Adrenal gland (tissue), 9 donors: ENCODE measurements at regions not wholly inside any gene's neighbourhood (a gene's known extent, or its start where the extent isn't known, plus 50 kb on each side); places are given as distances from the start of the nearest gene placed in this dataset.
"Not testable (repeated sequence)": the region's sequence is repeated elsewhere in the genome, so short reads cannot be mapped to it uniquely, and the experiment has no call there.

Source experiments
- DNase-seq, 7 donors: peaks; one replicate each; pipeline ENCODE4 v3.0.0-alpha.2; 2019 to 2020
- H3K27ac ChIP-seq, 5 donors: fragments of 200-600 bp; sonication (generic) in 4 of 5; 1 replicate in 3 of 5; 2 replicates in 2 of 5; pipeline versions ENCODE4 v1.5.1 to v1.8.0; 2016 to 2020; ENCODE audit warnings: mild to moderate bottlenecking in 1 of 5
- H3K27me3 ChIP-seq: fragments of 200-600 bp; 2 replicates; pipeline ENCODE4 v1.8.0; 2021
- H3K36me3 ChIP-seq, 2 donors: fragments of 200-600 bp; replicated peaks in 1 of 2; 1 replicate in 1 of 2; 2 replicates in 1 of 2; pipeline versions ENCODE4 v1.5.1 to v1.8.0; 2018 to 2022
- H3K4me1 ChIP-seq, 2 donors: fragments of 200-600 bp; replicated peaks in 1 of 2; 1 replicate in 1 of 2; 2 replicates in 1 of 2; pipeline versions ENCODE4 v1.5.1 to v1.8.0; 2018 to 2021
- H3K4me3 ChIP-seq, 4 donors: fragments of 200-600 bp; sonication (generic) in 3 of 4; one replicate each; pipeline ENCODE4 v1.5.1; 2016 to 2018
- H3K9me3 ChIP-seq, 3 donors: fragments of 200-600 bp; sonication (generic) in 1 of 3; replicated peaks in 1 of 3; 1 replicate in 2 of 3; 2 replicates in 1 of 3; pipeline versions ENCODE4 v1.5.1 to v1.8.0; 2016 to 2021
- WGBS, 4 donors: extraction: QIAGEN DNeasy Blood & Tissue Kit in 2 of 4; methylation state at CpG; one replicate each; pipeline versions ENCODE4 v1.1.5 to v1.1.7; 2013 to 2017; 5-methylcytosine and 5-hydroxymethylcytosine counted together
- intact Hi-C, 2 donors: fragments of 100-400 bp; cut with DNase I; formaldehyde crosslinking; loops; one replicate each; pipeline versions ENCODE4 v1.14.1 to v1.15.0; 2022 to 2023
- donor health status: healthy with polysubstance abuse.
- donor health status: Bipolar disorder and iron deficiency.
- donor health status: DM: yes; HTN: yes; CAD: no.
- donor health status: DM: no; HTN: no; CAD: no.
- donor health status: DM: no; HTN: no; CAD: no.

DNA sequence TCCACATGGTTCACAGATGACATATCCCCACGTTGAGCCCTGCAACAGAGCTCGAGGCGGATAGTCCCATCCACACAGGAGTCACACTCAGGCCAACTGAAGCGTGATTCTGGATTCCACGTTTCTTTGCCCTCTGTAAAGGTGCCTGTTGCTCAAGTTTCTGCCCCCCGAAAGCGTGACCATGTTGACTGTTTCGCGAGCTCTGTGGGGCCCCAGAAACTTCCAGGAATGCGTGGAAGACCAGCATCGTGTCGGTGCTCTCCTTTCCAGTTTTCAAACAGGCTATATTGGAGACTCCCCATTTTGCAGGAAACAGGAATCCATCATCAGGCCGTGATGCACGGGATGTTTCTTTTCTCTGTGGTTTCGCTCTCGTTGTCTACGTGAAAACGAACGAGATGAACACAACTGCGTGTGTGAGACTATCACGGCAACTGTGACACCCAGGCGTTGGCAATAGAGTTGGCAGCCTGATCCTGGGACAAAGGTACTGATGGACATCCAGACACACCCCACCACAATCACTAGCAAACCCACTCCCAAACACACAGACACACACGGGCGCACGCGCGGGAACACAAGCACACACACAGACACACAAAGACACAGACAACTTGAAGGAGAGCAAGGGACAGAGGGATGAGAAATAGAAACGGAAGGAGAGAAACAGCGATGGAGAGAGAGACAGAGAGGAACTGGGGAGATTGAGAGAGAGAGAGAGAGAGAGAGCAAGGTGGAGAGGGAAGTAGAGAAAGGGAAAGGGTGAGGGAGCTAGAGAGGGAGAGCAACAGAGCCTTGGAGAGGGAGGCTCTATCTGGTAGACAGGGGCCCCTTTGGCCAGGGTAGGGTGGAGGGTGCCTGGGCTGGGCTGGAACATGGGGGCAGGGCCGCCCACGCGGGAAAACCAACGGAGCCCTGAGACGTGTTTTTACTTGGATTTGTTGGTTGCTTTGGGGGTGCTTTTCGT is 1609.3 kb downstream of the SPATA31A7 start:
- WGBS, 4 donors, result 11 to 19% (median 16%) methylated on average over 35 of the region's 35 CpGs
- H3K27me3 ChIP-seq, result peaks cover 38% of the 10 kb centered on the region
- peak overlapping the region in 1 of 4 donors; percentile 51 for H3K4me3 ChIP-seq
- H3K4me1 ChIP-seq, result peaks cover 0 to 17% of the 10 kb centered on the region in 2 donors
- H3K27ac ChIP-seq, result peak overlapping the region in 2 of 5 donors; percentile 55 to 62
- H3K36me3 ChIP-seq, H3K9me3 ChIP-seq, intact Hi-C loops: not testable (repeated sequence)
- peak in 3 of 7 donors; percentile 13 to 83 (median 42) for DNase-seq

DNA sequence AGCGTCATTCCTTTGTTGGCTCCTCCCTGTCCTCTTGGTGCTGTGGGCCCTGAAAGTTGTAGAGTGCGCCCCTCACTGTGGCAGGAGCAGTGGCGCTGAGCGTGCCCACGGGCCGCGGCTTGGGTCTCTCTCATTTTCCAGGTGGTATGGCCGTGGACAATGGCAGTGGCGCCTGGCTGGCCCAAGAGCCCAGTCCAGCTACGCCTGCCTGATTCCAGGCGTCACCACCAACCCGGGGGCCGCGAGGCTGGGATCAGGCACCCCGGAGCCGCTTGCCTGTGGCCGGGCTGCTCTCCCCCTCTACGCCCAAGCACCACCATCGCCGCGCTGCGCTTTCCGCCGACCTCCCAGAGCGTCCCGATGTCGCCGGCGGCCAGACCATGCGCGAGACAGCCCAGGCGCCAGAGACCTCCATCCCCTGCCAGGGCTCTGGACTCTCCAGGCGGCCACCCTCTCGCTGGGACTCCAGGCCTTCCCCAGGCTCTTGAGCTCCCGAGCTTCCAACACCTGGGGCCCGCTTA is 1610.1 kb downstream of the SPATA31A7 start:
- intact Hi-C loops, H3K9me3 ChIP-seq, H3K36me3 ChIP-seq: not testable (repeated sequence)
- peak in 3 of 7 donors; percentile 23 to 74 (median 51) for DNase-seq
- WGBS, 4 donors, result 9 to 32% (median 20%) methylated on average over 18 to 36 of the region's 36 CpGs
- Histone ChIP-seq H3K4me1 (peaks cover 0 to 17% of the 10 kb centered on the region in 2 donors), H3K27me3 (peaks cover 40% of the 10 kb centered on the region), H3K27ac (peak overlapping the region in 2 of 5 donors; percentile 55 to 62), H3K4me3 (peak overlapping the region in 1 of 4 donors; percentile 51)

DNA sequence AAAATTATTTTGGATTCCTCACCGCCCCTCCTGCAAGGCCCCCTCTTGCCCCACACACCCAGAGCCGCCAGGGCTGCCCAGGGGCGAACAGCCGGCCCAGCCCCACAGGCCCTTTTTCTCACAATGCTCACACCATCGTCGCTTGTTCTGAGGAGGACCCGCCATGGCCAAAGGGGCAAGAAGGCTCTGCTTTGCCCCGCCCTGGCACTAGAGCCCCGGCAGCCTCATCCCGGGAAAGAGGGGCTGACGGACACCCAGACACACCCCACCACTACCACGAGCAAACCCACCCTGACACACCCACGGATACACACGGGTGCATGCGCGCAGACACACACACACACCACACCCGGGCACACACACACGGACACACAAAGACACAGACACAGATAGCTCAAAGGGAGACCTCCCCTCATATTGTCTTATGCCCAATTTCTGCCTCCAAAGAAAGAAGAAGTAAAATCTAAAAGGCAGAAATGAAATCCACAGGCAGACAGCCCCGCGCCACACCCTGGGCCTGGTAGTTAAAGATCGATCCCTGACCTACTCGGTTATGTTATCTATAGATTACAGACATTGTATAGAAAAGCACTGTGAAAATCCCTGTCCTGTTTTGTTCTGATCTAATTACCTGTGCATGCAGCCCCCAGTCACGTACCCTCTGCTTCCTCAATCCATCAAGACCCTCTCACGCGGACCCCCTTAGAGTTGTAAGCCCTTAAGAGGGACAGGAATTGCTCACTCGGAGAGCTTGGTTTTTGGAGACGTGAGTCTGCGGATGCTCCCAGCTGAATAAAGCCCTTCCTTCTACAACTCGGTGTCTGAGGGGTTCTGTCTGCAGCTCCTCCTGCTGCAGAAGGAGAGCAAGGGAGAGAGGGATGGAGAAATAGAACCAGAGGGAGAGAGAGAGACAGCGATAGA is 1610.9 kb downstream of the SPATA31A7 start:
- Histone ChIP-seq H3K4me3 (peak overlapping the region in 2 of 4 donors; percentile 14 to 51), H3K27me3 (peaks cover 45% of the 10 kb centered on the region), H3K4me1 (peaks cover 0 to 17% of the 10 kb centered on the region in 2 donors), H3K27ac (peak overlapping the region in 3 of 5 donors; percentile 6 to 62 (median 55))
- peak in 3 of 7 donors; percentile 17 to 75 (median 29) for DNase-seq
- intact Hi-C loops, H3K36me3 ChIP-seq, H3K9me3 ChIP-seq: not testable (repeated sequence)
- WGBS, 4 donors, result 27 to 31% (median 28%) methylated on average over 28 to 30 of the region's 30 CpGs

DNA sequence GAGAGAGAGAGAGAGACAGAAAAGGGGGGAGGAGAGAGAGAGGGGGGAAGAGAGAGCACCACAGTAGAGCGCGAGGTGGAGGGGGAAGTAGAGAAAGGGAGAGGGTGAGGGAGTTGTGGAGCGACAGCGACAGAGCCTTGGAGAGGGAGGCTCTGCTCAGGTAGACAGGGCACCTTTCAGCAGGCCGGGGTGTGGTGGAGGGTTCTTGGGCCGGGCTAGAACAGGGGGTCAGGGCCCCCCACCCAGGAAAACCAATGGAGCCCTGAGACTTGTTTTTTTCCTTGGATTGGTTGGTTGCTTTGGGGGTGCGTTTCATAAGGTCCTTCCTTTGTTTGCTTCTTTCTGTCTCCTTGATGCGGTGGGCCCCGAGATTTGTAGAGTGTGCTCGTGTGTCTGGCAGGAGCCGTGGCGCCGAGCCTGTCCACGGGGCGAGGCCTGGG is 1611.6 kb downstream of the SPATA31A7 start:
- peaks cover 48% of the 10 kb centered on the region for H3K27me3 ChIP-seq
- DNase-seq, result peak in 3 of 7 donors; percentile 20 to 66 (median 26)
- H3K9me3 ChIP-seq, H3K36me3 ChIP-seq, intact Hi-C loops: not testable (repeated sequence)
- H3K27ac ChIP-seq, result peak overlapping the region in 2 of 5 donors; percentile 6 to 53
- peaks cover 0 to 17% of the 10 kb centered on the region in 2 donors for H3K4me1 ChIP-seq
- WGBS, 4 donors, result 28 to 36% (median 35%) methylated on average over 15 of the region's 15 CpGs
- peak overlapping the region in 2 of 4 donors; percentile 20 to 51 for H3K4me3 ChIP-seq

DNA sequence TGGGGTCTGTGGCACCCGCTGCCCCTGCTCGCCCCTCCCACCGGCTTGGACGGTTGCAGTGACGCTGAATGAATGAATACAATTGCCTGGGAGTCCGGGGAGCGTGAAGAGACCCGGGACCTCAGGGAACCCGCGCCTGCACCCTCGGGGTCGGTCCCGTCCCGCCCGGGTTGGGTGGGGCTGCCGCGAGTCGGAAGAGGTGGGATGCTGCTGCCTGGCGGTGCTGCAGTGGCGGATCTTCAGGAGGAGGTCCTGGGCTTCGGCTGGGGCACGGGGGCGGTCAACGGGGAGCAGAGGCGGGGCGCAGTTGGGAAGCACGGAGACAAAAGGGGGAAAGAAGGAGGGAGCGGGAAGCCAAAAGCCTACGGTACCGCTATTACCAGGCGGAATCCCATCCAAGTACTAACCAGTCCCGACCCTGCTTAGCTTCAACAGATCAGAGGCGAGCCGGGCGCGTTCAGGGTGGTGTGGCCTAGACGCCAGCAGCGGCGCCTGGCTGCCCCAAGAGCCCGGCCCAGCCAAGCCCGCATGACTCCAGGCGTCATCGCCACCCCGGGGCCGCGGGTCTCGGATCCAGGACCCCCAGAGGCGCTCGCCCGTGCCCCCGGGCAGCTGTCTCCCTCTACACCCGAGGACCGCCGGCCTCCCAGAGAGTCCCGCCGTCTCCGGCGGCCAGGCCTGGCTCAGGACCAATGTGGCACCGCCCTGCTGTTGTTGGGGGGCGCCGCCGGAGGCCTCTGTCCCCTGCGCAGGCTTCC is 1612.3 kb downstream of the SPATA31A7 start:
- H3K9me3 ChIP-seq, intact Hi-C loops, H3K36me3 ChIP-seq: not testable (repeated sequence)
- peak overlapping the region in 2 of 4 donors; percentile 20 to 51 for H3K4me3 ChIP-seq
- 4 to 7% (median 5%) methylated on average over 58 to 63 of the region's 63 CpGs for WGBS, 4 donors
- H3K27me3 ChIP-seq, result peaks cover 48% of the 10 kb centered on the region
- DNase-seq, result peak; percentile 56 to 91 (median 67)
- peak overlapping the region in 3 of 5 donors; percentile 53 to 80 (median 76) for H3K27ac ChIP-seq
- peaks cover 0 to 17% of the 10 kb centered on the region in 2 donors for H3K4me1 ChIP-seq

DNA sequence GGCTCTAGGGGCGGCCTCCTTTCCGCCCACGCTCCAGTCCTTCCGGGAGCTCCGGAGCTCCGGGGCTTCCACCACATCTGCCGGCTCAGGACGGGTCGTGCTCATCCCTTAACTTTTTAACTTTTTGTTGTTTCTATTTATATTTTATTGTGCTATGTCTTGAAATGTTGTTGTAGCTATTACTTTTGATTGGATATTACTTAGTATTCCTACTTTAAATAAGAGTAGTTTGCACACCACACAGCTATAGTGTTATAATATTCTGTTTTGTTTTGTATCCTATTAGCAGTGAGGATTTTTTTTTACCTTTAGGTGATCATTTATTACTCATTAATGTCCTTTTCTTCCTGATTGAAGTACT is 1612.9 kb downstream of the SPATA31A7 start:
- H3K9me3 ChIP-seq, H3K36me3 ChIP-seq, DNase-seq, intact Hi-C loops: not testable (repeated sequence)
- 9 to 20% (median 12%) methylated on average over 9 of the region's 9 CpGs for WGBS, 4 donors
- H3K4me1 ChIP-seq, result peaks cover 0 to 17% of the 10 kb centered on the region in 2 donors
- H3K27me3 ChIP-seq, result peaks cover 48% of the 10 kb centered on the region
- peak overlapping the region in 3 of 5 donors; percentile 53 to 80 (median 76) for H3K27ac ChIP-seq
- peak overlapping the region in 2 of 4 donors; percentile 20 to 51 for H3K4me3 ChIP-seq

DNA sequence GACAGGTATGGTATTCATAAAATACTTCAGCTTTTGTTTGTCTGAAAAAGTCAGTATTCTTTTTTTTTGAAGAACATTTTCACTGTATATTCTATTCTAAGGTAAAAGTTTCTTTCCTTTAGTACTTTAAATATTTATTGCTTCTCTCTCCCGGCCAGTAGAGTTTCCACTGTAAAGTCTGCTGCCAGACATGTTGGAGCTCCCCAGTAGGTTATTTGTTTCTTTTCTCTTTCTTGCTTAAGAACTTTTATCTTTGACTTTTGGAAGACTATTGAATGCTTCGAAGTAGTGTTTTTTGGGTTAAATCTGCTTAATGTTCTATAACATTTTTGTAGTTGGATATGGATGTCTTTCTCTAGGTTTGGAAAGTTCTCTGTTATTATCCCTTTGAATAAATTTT is 1613.3 kb downstream of the SPATA31A7 start:
- DNase-seq, H3K4me3 ChIP-seq, intact Hi-C loops, H3K9me3 ChIP-seq, H3K36me3 ChIP-seq, H3K27ac ChIP-seq: not testable (repeated sequence)
- peaks cover 0 to 17% of the 10 kb centered on the region in 2 donors for H3K4me1 ChIP-seq
- peaks cover 48% of the 10 kb centered on the region for H3K27me3 ChIP-seq
- 46 to 62% (median 56%) methylated on average over 2 of the region's 2 CpGs for WGBS, 4 donors

DNA sequence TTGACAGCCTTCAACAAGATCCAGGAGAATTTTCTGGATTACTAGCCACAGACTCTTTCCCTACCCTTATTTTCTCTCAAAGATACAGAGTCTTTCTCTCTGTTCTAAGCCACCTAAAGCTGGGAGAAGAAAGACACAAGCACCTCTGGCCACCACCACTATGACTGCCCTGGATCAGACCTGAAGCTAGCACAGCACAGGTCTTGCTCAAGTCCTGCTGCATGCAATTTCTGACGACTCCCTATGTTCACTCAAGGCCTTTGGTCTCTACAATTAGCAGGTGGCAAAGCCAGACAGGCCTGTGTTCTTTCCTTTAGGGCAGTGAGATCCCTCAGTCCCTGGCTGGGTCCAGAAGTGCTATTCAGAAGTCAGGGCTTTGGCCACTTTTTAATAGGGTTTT is 1614.5 kb downstream of the SPATA31A7 start:
- 29 to 58% (median 30%) methylated on average over 1 of the region's 1 CpG for WGBS, 4 donors
- H3K4me3 ChIP-seq, intact Hi-C loops, H3K36me3 ChIP-seq, H3K27ac ChIP-seq, H3K9me3 ChIP-seq: not testable (repeated sequence)
- DNase-seq, result peak in 2 of 7 donors; percentile 15 to 59
- peaks cover 42% of the 10 kb centered on the region for H3K27me3 ChIP-seq
- H3K4me1 ChIP-seq, result peaks cover 0 to 11% of the 10 kb centered on the region in 2 donors

DNA sequence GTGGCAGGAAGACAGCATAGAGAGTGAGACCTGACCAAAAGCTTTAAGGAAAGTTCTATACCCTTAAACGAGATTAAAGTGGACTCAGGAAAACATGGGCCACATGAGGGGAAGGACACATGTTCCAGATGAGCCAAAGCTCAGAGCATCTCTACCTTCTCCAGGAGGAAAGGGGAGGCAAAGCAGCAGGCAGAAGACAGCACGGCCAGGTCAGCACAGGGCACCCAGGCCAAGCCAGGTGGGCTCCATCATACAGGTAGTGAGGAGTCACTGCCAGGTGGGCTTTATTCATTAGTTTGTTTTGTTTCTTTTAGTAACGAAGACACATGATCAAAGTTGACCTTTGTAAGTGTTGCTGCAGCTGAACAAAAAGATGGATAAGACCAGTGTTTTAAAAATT is 1617.6 kb downstream of the SPATA31A7 start:
- 33 to 45% (median 38%) methylated on average over 3 of the region's 3 CpGs for WGBS, 4 donors
- H3K4me1 ChIP-seq, H3K36me3 ChIP-seq, H3K27ac ChIP-seq, H3K4me3 ChIP-seq, intact Hi-C loops, H3K9me3 ChIP-seq: not testable (repeated sequence)
- DNase-seq, result peak in 3 of 7 donors; percentile 10 to 55 (median 21)
- H3K27me3 ChIP-seq, result peaks cover 17% of the 10 kb centered on the region
